HG03558 (cell line): ENCODE measurements at regions not wholly inside any gene's neighbourhood (a gene's known extent, or its start where the extent isn't known, plus 50 kb on each side); places are given as distances from the start of the nearest gene placed in this dataset.

Experiments used
- ATAC-seq: cut with Tn5 transposase; IDR thresholded peaks from one replicate; pipeline ENCODE4 v1.9.1; 2021; ENCODE audit warnings: moderate number of reproducible peaks; ENCODE audit not compliant: unreplicated experiment; ENCODE audit errors: extremely low read depth

- ATAC-seq, result no peak
Observed at GRCh38 chr4:145427991-145428390, 53.7 kb upstream of the SMAD1 start.

- ATAC-seq, result no peak
Observed at GRCh38 chr4:145427221-145427620, 54.4 kb upstream of the SMAD1 start.

GRCh38 chr4:145423017-145423708, 58.5 kb upstream of the SMAD1 start:
- ATAC-seq, result no peak

- no peak for ATAC-seq
Observed at GRCh38 chr4:145420595-145421214, 60.9 kb upstream of the SMAD1 start.

- ATAC-seq, result no peak
Observed at GRCh38 chr4:145418739-145419138, 62.9 kb upstream of the SMAD1 start.

- ATAC-seq, result no peak
Observed at GRCh38 chr4:145417348-145418130, 64.1 kb upstream of the SMAD1 start.

- ATAC-seq, result no peak
Observed at GRCh38 chr4:145414841-145415240, 66.8 kb upstream of the SMAD1 start.

GRCh38 chr4:145414226-145414625, 67.4 kb upstream of the SMAD1 start:
- no peak for ATAC-seq

- ATAC-seq, result no peak
Observed at GRCh38 chr4:145406970-145407369, 74.7 kb upstream of the SMAD1 start.

GRCh38 chr4:145404761-145405160, 76.9 kb upstream of the SMAD1 start:
- no peak for ATAC-seq

- no peak for ATAC-seq
Observed at GRCh38 chr4:145396581-145396980, 85.1 kb upstream of the SMAD1 start.

GRCh38 chr4:145390571-145390970, 91.1 kb upstream of the SMAD1 start:
- no peak for ATAC-seq

- no peak for ATAC-seq
Observed at GRCh38 chr4:145389550-145389949, 92.1 kb upstream of the SMAD1 start.

- ATAC-seq, result no peak
Observed at GRCh38 chr4:145388043-145388442, 93.6 kb upstream of the SMAD1 start.

GRCh38 chr4:145387079-145387478, 94.6 kb upstream of the SMAD1 start:
- ATAC-seq, result no peak

GRCh38 chr4:145381163-145381562, 100.5 kb upstream of the SMAD1 start:
- no peak for ATAC-seq

GRCh38 chr4:145380123-145380522, 101.5 kb upstream of the SMAD1 start:
- no peak for ATAC-seq

GRCh38 chr4:145375416-145375815, 106.2 kb upstream of the SMAD1 start:
- ATAC-seq, result no peak

- no peak for ATAC-seq
Observed at GRCh38 chr4:145352438-145353145, 129.1 kb upstream of the SMAD1 start.

- ATAC-seq, result no peak
Observed at GRCh38 chr4:145351922-145352321, 129.7 kb upstream of the SMAD1 start.

GRCh38 chr4:145351162-145351561, 130.5 kb upstream of the SMAD1 start:
- ATAC-seq, result no peak
